WERI-Rb-1 (cell line): ENCODE measurements at regions not wholly inside any gene's neighbourhood (a gene's known extent, or its start where the extent isn't known, plus 50 kb on each side); places are given as distances from the start of the nearest gene placed in this dataset.

Experiments
- DNase-seq: peaks from one replicate; pipeline ENCODE4 v3.0.0-alpha.2; 2020
- H3K27ac ChIP-seq: fragments of 250-450 bp; sonication (Bioruptor Pico); 2 replicates; pipeline ENCODE4 v1.5.1; 2020; ENCODE audit warnings: mild to moderate bottlenecking, moderate library complexity
- H3K27me3 ChIP-seq: fragments of 250-450 bp; sonication (Bioruptor Pico); 2 replicates; pipeline ENCODE4 v1.5.1; 2021; ENCODE audit warnings: mild to moderate bottlenecking, low read depth, moderate library complexity; ENCODE audit not compliant: insufficient read depth, severe bottlenecking
- H3K36me3 ChIP-seq: fragments of 250-450 bp; sonication (Bioruptor Pico); 2 replicates; pipeline ENCODE4 v1.5.1; 2020; ENCODE audit warnings: mild to moderate bottlenecking, moderate library complexity
- H3K4me3 ChIP-seq: 2 replicates; pipeline ENCODE4 v1.5.1; 2011; ENCODE audit warnings: low read depth, mild to moderate bottlenecking, control low read depth, low read length
- H3K9me3 ChIP-seq: fragments of 250-450 bp; sonication (Bioruptor Pico); 2 replicates; pipeline ENCODE4 v1.5.1; 2021; ENCODE audit warnings: mild to moderate bottlenecking, moderate library complexity; ENCODE audit not compliant: severe bottlenecking
- CTCF ChIP-seq: IDR thresholded peaks from 2 replicates; pipeline ENCODE4 v1.5.1; 2011; ENCODE audit warnings: low read depth, mild to moderate bottlenecking, control low read depth, inconsistent platforms, low read length

GRCh38 chr4:115294717-115295116 is 181.3 kb upstream of the NDST4 start:
- Histone ChIP-seq H3K27me3 (no peaks in the 10 kb centered on the region), H3K27ac (no peak overlapping the region), H3K36me3 (no peaks in the 10 kb centered on the region), H3K4me3 (no peak overlapping the region), H3K9me3 (no peaks in the 10 kb centered on the region)
- no peak for TF ChIP-seq CTCF
- DNase-seq: no peak

GRCh38 chr4:115293093-115293462 is 179.7 kb upstream of the NDST4 start:
- H3K27me3 ChIP-seq: no peaks in the 10 kb centered on the region
- DNase-seq: no peak
- no peak for TF ChIP-seq CTCF
- no peaks in the 10 kb centered on the region for H3K9me3 ChIP-seq
- H3K36me3 ChIP-seq: no peaks in the 10 kb centered on the region
- H3K4me3 ChIP-seq: no peak overlapping the region
- no peak overlapping the region for H3K27ac ChIP-seq

- Histone ChIP-seq H3K36me3 (no peaks in the 10 kb centered on the region), H3K27me3 (no peaks in the 10 kb centered on the region), H3K9me3 (no peaks in the 10 kb centered on the region), H3K4me3 (no peak overlapping the region), H3K27ac (no peak overlapping the region)
- no peak for DNase-seq
- TF ChIP-seq CTCF: no peak
Observed at GRCh38 chr4:115292320-115293092, 179.1 kb upstream of the NDST4 start.

- H3K27ac ChIP-seq: no peak overlapping the region
- TF ChIP-seq CTCF: no peak
- H3K4me3 ChIP-seq: no peak overlapping the region
- H3K36me3 ChIP-seq: no peaks in the 10 kb centered on the region
- no peaks in the 10 kb centered on the region for H3K9me3 ChIP-seq
- no peaks in the 10 kb centered on the region for H3K27me3 ChIP-seq
- DNase-seq: no peak
Observed at GRCh38 chr4:115287426-115287825, 174.0 kb upstream of the NDST4 start.

- H3K9me3 ChIP-seq: no peaks in the 10 kb centered on the region
- no peak overlapping the region for H3K27ac ChIP-seq
- no peak overlapping the region for H3K4me3 ChIP-seq
- no peak for TF ChIP-seq CTCF
- H3K27me3 ChIP-seq: no peaks in the 10 kb centered on the region
- DNase-seq: no peak
- H3K36me3 ChIP-seq: no peaks in the 10 kb centered on the region
Observed at GRCh38 chr4:115279330-115279729, 165.9 kb upstream of the NDST4 start.

- no peak for DNase-seq
- Histone ChIP-seq H3K4me3 (no peak overlapping the region), H3K27ac (no peak overlapping the region), H3K27me3 (no peaks in the 10 kb centered on the region), H3K9me3 (no peaks in the 10 kb centered on the region), H3K36me3 (no peaks in the 10 kb centered on the region)
- no peak for TF ChIP-seq CTCF
Observed at GRCh38 chr4:115278830-115279229, 165.4 kb upstream of the NDST4 start.
